ENCODE measurements at regions not wholly inside any gene's neighbourhood (a gene's known extent, or its start where the extent isn't known, plus 50 kb on each side); places are given as distances from the start of the nearest gene placed in this dataset.

GRCh38 chr18:1559563-1559962 is 654.9 kb downstream of the ADCYAP1 start:
- TF ChIP-seq HNF4A (conservative IDR thresholded peaks at IDR 0.05) = no peak
- no peak for TF ChIP-seq FOXA1 (IDR thresholded peaks at IDR 0.05)
- no peak for TF ChIP-seq EGR1 (IDR thresholded peaks at IDR 0.05; ENCODE audit: low read depth in 2 of 2)
- TF ChIP-seq CTCF (IDR thresholded peaks at IDR 0.05; ENCODE audit: low read depth, low read length, missing input control) = no peak
- no peak for TF ChIP-seq JUND (IDR thresholded peaks at IDR 0.05)
- TF ChIP-seq MAX (IDR thresholded peaks at IDR 0.05) = no peak
- no peak for TF ChIP-seq ZBTB33 (IDR thresholded peaks at IDR 0.05)
- Histone ChIP-seq H3K27me3 (ENCODE audit: control insufficient read depth in 4 of 4, insufficient read depth in 4 of 4, low read length in 3 of 4) (no peaks in the 10 kb centered on the region), H3K36me3 (ENCODE audit: control insufficient read depth in 4 of 4, insufficient read depth in 3 of 4, low read depth in 1 of 4, low read length in 3 of 4) (no peaks in the 10 kb centered on the region), H3K27ac (ENCODE audit: low read depth in 1 of 2, low read length in 2 of 2) (no peak overlapping the region), H3K9ac (ENCODE audit: low read depth in 1 of 2, low read length in 2 of 2) (no peak overlapping the region), H3K9me3 (ENCODE audit: control insufficient read depth in 4 of 4, low read length in 3 of 4) (no peaks in the 10 kb centered on the region), H3K4me3 (ENCODE audit: low read depth in 1 of 3, low read length in 3 of 3) (no peak overlapping the region), H3K4me1 (ENCODE audit: control insufficient read depth in 4 of 4, insufficient read depth in 4 of 4, low read length in 3 of 4) (peaks cover 0 to 2% (median 0%) of the 10 kb centered on the region in 4 donors)
- 56% methylated on average over 3 of the region's 3 CpGs for WGBS
- DNase-seq (ENCODE audit: low spot score) = no peak

- H3K9me3 ChIP-seq (ENCODE audit: control insufficient read depth in 4 of 4, low read length in 3 of 4) = no peaks in the 10 kb centered on the region
- no peak overlapping the region for H3K9ac ChIP-seq (ENCODE audit: low read depth in 1 of 2, low read length in 2 of 2)
- no peaks in the 10 kb centered on the region for H3K27me3 ChIP-seq (ENCODE audit: control insufficient read depth in 4 of 4, insufficient read depth in 4 of 4, low read length in 3 of 4)
- H3K36me3 ChIP-seq (ENCODE audit: control insufficient read depth in 4 of 4, insufficient read depth in 3 of 4, low read depth in 1 of 4, low read length in 3 of 4) = no peaks in the 10 kb centered on the region
- H3K4me3 ChIP-seq (ENCODE audit: low read depth in 1 of 3, low read length in 3 of 3) = no peak overlapping the region
- TF ChIP-seq GABPA (IDR thresholded peaks at IDR 0.05 in 1 of 2, conservative IDR thresholded peaks at IDR 0.05 in 1 of 2) (no peak), HNF4A (conservative IDR thresholded peaks at IDR 0.05) (no peak), ATF3 (IDR thresholded peaks at IDR 0.05) (no peak), SP1 (IDR thresholded peaks at IDR 0.05) (no peak), TAF1 (conservative IDR thresholded peaks at IDR 0.05) (no peak)
- no peaks in the 10 kb centered on the region for H3K4me1 ChIP-seq (ENCODE audit: control insufficient read depth in 4 of 4, insufficient read depth in 4 of 4, low read length in 3 of 4)
- WGBS = 83% methylated on average over 3 of the region's 3 CpGs
- DNase-seq (ENCODE audit: low spot score) = no peak
- no peak overlapping the region for H3K27ac ChIP-seq (ENCODE audit: low read depth in 1 of 2, low read length in 2 of 2)
These were observed 660.1 kb downstream of the ADCYAP1 start for GRCh38 chr18:1564793-1565192.

GRCh38 chr18:1571206-1571605 is 666.5 kb downstream of the ADCYAP1 start:
- no peak for TF ChIP-seq GABPA (IDR thresholded peaks at IDR 0.05 in 1 of 2, conservative IDR thresholded peaks at IDR 0.05 in 1 of 2)
- no peak for TF ChIP-seq JUND (IDR thresholded peaks at IDR 0.05)

More at GRCh38 chr18:1571206-1571605, 666.5 kb downstream of the ADCYAP1 start:
- Histone ChIP-seq H3K9me3 (ENCODE audit: control insufficient read depth in 4 of 4, low read length in 3 of 4) (no peaks in the 10 kb centered on the region), H3K4me3 (ENCODE audit: low read depth in 1 of 3, low read length in 3 of 3) (no peak overlapping the region), H3K27me3 (ENCODE audit: control insufficient read depth in 4 of 4, insufficient read depth in 4 of 4, low read length in 3 of 4) (no peaks in the 10 kb centered on the region), H3K36me3 (ENCODE audit: control insufficient read depth in 4 of 4, insufficient read depth in 3 of 4, low read depth in 1 of 4, low read length in 3 of 4) (no peaks in the 10 kb centered on the region), H3K9ac (ENCODE audit: low read depth in 1 of 2, low read length in 2 of 2) (no peak overlapping the region), H3K27ac (ENCODE audit: low read depth in 1 of 2, low read length in 2 of 2) (no peak overlapping the region), H3K4me1 (ENCODE audit: control insufficient read depth in 4 of 4, insufficient read depth in 4 of 4, low read length in 3 of 4) (no peaks in the 10 kb centered on the region)
- DNase-seq (ENCODE audit: low spot score) = no peak
- 72% methylated on average over 2 of the region's 2 CpGs for WGBS
